Lower leg skin (tissue), 4 donors: ENCODE measurements at regions not wholly inside any gene's neighbourhood (a gene's known extent, or its start where the extent isn't known, plus 50 kb on each side); places are given as distances from the start of the nearest gene placed in this dataset.

Experiments used
- DNase-seq, 2 donors: peaks; one replicate each; pipeline ENCODE4 v3.0.0-alpha.2; 2019; ENCODE audit warnings: low spot score in 2 of 2
- H3K4me3 ChIP-seq: fragments of 200-600 bp; sonication (generic); 2 replicates; pipeline ENCODE4 v1.5.1; 2017; ENCODE audit warnings: mild to moderate bottlenecking, low read depth; ENCODE audit not compliant: poor library complexity, severe bottlenecking
- POLR2A ChIP-seq, 2 donors: fragments of 450-650 bp; IDR thresholded peaks; one replicate each; pipeline ENCODE4 v1.6.1; 2016 to 2017; ENCODE audit warnings: antibody characterized with exemption in 2 of 2, mild to moderate bottlenecking in 1 of 2, moderate library complexity in 1 of 2
- WGBS, 2 donors: methylation state at CpG; one replicate each; pipeline ENCODE4 v1.1.5; 2018; 5-methylcytosine and 5-hydroxymethylcytosine counted together
- intact Hi-C: fragments of 100-400 bp; cut with DNase I; formaldehyde crosslinking; loops from one replicate; pipeline ENCODE4 v1.15.0; 2023; ENCODE audit warnings: low total_unique reads
- TF ChIP-seq, protein P1 (sequence below), 3 donors: fragments of 450-650 bp; IDR thresholded peaks; one replicate each; pipeline ENCODE4 v1.5.1; 2016; ENCODE audit warnings: antibody characterized with exemption in 3 of 3, mild to moderate bottlenecking in 3 of 3, moderate library complexity in 2 of 3

DNA sequence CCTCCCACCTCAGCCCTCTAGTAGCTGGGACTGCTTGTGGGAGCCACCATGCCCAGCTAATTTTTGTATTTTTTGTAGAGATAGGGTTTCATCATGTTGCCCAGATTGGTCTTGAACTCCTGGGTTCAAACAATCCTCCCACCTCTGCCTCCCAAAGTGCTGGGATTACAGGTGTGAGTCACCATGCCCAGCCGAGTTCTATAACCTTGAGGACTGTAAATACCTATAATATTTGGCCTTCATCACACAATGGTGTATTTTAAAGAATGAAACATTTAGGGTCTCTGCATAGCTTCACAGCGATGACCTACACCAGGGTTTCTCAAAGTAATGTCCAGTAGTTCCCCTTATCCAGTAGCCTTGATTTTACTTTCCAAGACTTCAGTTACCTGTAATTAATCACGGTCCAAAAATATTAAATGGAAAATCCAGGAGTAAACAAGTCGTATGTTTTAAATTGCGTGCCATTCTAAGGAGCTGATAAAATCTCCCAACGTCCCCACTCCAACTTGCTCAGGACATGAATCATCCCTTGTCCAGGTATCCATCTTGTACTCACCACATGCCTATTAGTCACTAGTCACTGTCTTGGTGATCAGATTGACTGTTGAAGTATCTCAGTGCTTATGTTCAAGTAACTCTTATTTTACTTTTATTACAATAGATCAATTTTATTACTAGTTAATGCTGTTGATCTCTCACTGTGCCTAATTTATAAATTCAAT is 368.2 kb downstream of the BTG1 start:
- WGBS, 2 donors = 78 to 88% methylated on average over 6 of the region's 6 CpGs
- TF ChIP-seq, protein P1, sequence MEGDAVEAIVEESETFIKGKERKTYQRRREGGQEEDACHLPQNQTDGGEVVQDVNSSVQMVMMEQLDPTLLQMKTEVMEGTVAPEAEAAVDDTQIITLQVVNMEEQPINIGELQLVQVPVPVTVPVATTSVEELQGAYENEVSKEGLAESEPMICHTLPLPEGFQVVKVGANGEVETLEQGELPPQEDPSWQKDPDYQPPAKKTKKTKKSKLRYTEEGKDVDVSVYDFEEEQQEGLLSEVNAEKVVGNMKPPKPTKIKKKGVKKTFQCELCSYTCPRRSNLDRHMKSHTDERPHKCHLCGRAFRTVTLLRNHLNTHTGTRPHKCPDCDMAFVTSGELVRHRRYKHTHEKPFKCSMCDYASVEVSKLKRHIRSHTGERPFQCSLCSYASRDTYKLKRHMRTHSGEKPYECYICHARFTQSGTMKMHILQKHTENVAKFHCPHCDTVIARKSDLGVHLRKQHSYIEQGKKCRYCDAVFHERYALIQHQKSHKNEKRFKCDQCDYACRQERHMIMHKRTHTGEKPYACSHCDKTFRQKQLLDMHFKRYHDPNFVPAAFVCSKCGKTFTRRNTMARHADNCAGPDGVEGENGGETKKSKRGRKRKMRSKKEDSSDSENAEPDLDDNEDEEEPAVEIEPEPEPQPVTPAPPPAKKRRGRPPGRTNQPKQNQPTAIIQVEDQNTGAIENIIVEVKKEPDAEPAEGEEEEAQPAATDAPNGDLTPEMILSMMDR (IDR thresholded peaks at IDR 0.05) = no peak
- TF ChIP-seq POLR2A (IDR thresholded peaks at IDR 0.05) = no peak
- no peak for DNase-seq
- no peak overlapping the region for H3K4me3 ChIP-seq
- intact Hi-C loops = no loop called here

DNA sequence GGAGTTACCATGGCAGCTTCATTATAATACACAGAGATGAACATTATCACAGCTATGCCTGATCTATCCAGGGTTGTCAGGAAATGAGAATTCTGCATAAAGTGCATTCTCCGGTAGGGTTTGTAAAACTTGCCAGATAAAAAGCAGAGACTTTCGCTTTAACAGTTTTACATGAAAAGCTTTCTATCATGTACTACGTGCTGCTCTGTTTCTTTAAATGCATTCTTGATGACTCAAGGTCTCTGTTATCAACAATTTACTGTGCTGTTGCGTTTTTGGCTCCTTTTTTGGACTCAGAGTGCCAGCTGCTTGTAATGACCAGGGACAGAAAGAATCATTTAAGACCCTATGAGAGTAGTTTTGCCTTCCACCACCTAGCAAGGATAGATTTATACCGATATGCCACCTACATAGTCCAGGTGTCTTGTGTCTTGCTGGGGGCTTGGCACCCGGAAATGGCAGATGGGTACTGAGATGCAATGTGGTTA is 371.2 kb downstream of the BTG1 start:
- WGBS, 2 donors = 41 to 45% methylated on average over 6 of the region's 6 CpGs
- intact Hi-C loops = no loop called here
- DNase-seq = no peak
- no peak overlapping the region for H3K4me3 ChIP-seq
- no peak for TF ChIP-seq POLR2A (IDR thresholded peaks at IDR 0.05)
- TF ChIP-seq, protein P1 (IDR thresholded peaks at IDR 0.05) = no peak

DNA sequence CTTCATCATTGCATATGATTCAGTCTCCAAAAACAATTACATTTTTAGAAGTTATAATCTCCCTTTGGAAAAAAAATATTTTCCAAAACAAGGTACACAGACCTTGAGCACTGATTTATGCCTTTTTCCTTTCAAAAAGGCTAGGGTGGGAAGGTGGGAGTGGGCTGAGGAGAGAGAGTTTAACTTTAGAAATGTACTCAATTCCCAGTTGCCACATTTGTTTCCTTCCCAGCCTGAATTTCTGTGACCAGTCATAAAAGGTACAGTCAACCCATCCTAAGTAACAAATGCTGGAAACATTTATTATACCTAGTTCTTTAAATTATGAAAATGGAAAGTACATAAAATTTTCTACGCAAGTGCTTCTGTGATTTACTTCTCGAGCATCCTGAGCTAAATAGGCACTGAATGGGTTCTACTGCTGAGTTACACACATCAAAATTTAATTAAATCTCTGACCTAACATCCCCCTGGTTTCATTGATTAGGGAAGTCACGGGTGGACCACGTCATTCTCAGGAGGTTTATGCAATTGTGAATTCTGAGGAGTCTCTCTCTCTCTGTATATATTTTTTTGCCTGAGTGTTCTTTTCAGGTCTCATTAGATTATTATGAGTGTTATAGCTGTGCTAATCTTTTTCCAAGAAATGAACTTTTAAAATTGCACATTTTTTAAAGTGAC is 371.8 kb downstream of the BTG1 start:
- intact Hi-C loops = no loop called here
- no peak for DNase-seq
- 76 to 80% methylated on average over 4 of the region's 4 CpGs for WGBS, 2 donors
- H3K4me3 ChIP-seq = no peak overlapping the region
- TF ChIP-seq, protein P1 (IDR thresholded peaks at IDR 0.05) = no peak
- no peak for TF ChIP-seq POLR2A (IDR thresholded peaks at IDR 0.05)

DNA sequence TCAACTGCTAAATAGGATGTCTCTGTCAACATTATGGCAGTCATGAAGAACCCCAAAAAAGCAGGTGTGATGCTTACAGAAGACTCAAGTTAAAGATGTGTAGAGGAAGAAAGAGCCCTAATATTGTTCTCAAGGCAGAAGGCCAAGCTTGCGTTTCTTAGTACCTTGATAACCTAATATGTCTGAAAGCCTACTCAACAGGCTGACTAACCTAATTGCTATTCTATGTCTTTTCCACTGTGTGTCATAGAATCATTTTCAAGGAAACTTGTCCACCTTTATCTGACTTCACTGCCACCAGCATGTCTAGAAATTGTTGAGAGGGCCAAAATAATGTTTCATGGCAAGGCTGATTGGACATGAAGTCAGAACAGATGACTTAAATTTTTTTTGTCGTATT is 373.2 kb downstream of the BTG1 start:
- H3K4me3 ChIP-seq = no peak overlapping the region
- no peak for DNase-seq
- intact Hi-C loops = no loop called here
- TF ChIP-seq, protein P1 (IDR thresholded peaks at IDR 0.05) = no peak
- TF ChIP-seq POLR2A (IDR thresholded peaks at IDR 0.05) = no peak
- WGBS, 2 donors = 89 to 96% methylated on average over 2 of the region's 2 CpGs

DNA sequence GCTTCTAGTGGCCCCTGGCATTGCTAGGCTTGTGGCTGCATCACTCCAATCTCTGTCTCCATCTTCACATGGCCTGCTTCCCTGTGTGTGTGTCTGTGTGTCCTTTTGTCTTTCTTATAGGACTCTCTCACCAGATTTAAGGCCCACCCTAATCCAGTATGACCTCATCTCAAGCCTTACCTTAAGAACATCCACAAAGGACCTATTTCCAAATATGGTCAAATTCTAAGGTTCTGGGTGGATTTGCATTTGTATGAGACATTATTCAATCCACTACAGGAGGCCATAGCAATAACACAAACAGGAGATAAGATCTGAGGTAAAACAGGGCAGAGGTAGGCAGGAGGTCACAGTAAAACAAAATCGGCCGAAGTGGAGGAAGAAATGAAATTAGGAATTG is 375.9 kb downstream of the BTG1 start:
- WGBS, 2 donors = 90 to 93% methylated on average over 2 of the region's 2 CpGs
- DNase-seq = no peak
- no peak for TF ChIP-seq POLR2A (IDR thresholded peaks at IDR 0.05)
- TF ChIP-seq, protein P1 (IDR thresholded peaks at IDR 0.05) = no peak
- intact Hi-C loops = no loop called here
- H3K4me3 ChIP-seq = no peak overlapping the region
